GM18502 (cell line): ENCODE measurements at regions not wholly inside any gene's neighbourhood (a gene's known extent, or its start where the extent isn't known, plus 50 kb on each side); places are given as distances from the start of the nearest gene placed in this dataset.
A peak's percentile ranks its signal among the peaks of the same experiment; 100 is the strongest.

Experiments
- ATAC-seq: cut with Tn5 transposase; IDR thresholded peaks from one replicate; pipeline ENCODE4 v1.9.1; 2021; ENCODE audit warnings: mild to moderate bottlenecking; ENCODE audit not compliant: unreplicated experiment, poor library complexity

- no peak for ATAC-seq
These were observed 228.6 kb upstream of the BCOR start for GRCh38 chrX:40326186-40326965.

GRCh38 chrX:40325161-40325560 lies 227.4 kb upstream of the BCOR start:
- ATAC-seq, result no peak

DNA sequence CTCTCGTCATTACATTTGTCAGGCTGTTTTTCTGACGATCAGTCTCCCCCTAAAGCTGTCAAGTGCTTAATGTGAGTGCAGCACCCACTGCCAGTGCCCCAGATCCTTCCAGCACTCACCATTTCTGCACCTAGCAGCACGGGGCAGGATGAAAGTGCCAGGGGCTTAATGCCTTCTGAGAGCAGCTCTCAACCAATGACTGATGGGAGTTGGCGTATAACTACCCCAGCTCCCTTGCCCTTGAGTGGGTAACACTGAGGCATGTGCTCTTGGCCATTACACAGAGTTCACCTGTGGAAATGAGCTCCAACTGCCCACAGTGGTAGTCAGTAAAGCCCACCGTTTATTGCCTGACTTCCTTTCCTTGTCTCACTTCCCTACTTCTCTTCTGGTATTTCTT lies 226.2 kb upstream of the BCOR start:
- ATAC-seq, result no peak

DNA sequence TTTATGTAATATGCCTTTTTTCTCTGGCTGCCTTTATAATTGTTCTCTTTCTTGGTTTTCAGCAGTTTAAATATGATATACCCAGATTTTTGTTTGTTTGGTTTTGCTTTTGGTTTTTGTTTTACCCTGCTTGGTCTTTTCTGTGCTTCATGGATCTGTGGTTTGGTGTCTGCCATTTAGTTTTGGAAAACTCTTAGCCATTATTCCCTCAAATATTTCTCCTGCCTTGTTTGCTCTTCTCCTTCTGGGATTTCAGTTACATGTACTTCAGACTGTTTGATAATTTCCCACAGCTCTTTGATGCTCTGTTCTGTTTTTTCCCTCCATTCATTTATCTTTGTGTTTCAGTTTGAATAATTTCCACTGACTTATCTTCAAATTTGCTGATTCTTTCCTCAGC lies 223.1 kb upstream of the BCOR start:
- ATAC-seq, result no peak

DNA sequence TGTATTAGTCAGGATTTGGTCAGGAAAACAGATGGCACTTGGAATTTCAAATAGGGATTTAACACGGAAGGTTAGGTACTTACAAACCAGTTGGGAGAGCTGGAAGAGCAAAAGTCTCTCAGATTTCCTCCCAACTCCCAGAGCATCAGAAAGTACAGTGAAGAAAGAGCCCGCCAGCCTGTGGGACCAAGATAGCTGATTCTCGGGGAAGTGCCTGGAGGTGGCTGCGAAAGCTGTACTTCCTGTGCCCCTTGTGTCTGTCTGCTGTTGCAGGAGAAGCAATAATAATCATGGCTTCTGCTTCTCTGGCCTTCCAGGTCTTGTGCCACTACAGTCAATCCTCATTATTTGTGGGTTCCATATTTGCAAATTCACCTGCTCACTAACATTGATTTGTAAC lies 221.0 kb upstream of the BCOR start:
- ATAC-seq, result no peak

DNA sequence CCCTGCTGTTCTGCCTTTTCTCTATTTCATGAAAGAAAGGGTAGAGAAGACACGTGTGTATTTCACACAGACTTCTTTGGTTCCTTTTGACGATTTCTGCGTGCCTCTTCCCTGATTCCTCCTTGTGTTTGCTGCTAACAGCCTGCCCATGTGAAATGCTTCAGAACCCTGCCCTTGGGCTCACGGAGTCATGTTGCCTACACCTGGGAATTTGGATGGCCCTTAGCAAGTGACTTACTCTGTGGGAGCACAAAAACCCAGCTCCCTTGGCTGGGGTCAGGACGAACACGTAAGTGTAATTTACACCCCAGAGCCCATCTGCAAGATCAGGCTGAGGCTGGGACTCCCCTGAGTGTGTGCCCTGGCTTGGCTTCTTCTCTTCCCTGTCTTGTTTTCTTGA lies 220.3 kb upstream of the BCOR start:
- no peak for ATAC-seq

DNA sequence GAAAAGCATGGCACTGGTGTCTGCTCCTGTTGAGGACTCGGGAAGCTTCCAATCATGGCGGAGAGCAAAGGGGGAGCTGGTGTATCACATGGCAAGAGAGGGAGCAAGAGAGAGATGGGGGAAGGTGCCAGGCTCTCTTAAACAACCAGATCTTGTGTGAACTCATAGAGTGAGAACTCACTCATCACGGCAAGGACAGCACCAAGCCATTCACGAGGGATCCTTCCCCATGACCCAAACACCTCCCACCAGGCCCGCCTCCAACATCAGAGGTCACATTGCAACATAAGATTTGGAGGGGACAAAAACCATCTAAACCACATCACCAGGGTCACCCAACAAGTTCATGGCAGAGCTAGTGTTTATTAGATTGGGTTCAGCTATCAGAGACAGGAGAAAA lies 218.7 kb upstream of the BCOR start:
- no peak for ATAC-seq

DNA sequence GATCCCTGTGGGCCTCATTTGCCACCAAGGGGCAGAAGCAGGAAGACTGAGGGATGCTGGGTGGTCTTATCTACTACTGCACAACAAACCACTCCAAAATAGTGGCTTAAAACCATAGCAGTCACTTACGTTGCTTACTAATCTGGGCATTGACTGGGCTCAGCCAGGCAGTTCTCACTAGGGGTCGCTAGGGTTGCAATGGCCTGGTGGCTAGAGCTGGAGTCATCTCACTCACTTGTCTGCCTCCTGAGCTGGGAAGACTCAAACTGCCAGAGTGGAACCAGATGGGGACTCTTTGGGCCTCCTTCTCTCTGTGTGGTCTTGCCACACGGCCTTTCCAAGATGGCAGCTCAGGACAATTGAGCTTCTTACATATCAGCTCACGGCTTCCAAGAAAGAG lies 216.3 kb upstream of the BCOR start:
- ATAC-seq, result no peak

- peak; percentile 40 for ATAC-seq
These were observed 215.5 kb upstream of the BCOR start for GRCh38 chrX:40313269-40313668.

GRCh38 chrX:40310447-40310846 lies 212.7 kb upstream of the BCOR start:
- ATAC-seq, result no peak

DNA sequence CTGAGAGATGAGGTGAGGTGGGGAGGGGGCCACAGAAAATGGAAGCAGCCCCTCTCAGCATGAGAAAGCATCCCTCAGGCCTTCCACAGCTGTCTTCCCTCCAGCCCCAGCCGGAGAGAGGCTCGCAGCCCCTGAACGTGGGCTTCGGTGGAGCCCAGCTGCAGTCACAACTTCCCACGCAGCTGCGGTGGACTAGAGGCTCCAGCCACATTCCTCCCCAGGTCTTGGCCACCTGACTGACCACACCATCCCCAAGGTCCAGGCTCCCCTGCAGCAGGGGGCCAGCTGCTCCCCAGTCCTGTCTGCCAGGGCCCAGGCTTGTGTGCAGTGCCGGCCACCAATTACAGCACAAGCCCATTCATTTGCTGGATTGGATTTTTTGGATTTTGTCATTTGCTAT lies 212.3 kb upstream of the BCOR start:
- no peak for ATAC-seq

GRCh38 chrX:40307871-40308270 lies 210.1 kb upstream of the BCOR start:
- no peak for ATAC-seq

DNA sequence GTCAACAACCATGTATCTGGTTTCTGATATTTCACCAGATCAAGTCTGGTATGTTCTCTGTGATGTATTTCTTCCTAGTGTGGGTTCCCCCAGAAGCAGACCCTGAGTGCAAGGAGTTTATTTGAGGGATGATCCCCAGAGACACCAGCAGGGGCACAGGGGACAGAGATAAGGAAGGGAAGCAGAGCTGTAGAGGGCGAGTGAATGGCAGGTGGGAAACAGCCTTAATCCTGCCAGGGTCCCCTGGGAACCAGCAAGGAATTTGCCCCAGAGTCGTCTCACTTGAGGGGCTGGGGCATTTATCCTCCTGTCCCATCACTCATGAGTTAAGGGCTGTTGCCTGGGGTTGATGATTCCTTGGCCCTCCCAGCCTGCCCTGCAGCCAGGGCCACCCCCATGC lies 206.4 kb upstream of the BCOR start:
- ATAC-seq, result no peak

- no peak for ATAC-seq
These were observed 205.7 kb upstream of the BCOR start for GRCh38 chrX:40303256-40304077.

- ATAC-seq, result peak; percentile 43
These were observed 202.6 kb upstream of the BCOR start for GRCh38 chrX:40300286-40300890.

GRCh38 chrX:40299641-40300046 lies 201.9 kb upstream of the BCOR start:
- peak; percentile 49 for ATAC-seq

DNA sequence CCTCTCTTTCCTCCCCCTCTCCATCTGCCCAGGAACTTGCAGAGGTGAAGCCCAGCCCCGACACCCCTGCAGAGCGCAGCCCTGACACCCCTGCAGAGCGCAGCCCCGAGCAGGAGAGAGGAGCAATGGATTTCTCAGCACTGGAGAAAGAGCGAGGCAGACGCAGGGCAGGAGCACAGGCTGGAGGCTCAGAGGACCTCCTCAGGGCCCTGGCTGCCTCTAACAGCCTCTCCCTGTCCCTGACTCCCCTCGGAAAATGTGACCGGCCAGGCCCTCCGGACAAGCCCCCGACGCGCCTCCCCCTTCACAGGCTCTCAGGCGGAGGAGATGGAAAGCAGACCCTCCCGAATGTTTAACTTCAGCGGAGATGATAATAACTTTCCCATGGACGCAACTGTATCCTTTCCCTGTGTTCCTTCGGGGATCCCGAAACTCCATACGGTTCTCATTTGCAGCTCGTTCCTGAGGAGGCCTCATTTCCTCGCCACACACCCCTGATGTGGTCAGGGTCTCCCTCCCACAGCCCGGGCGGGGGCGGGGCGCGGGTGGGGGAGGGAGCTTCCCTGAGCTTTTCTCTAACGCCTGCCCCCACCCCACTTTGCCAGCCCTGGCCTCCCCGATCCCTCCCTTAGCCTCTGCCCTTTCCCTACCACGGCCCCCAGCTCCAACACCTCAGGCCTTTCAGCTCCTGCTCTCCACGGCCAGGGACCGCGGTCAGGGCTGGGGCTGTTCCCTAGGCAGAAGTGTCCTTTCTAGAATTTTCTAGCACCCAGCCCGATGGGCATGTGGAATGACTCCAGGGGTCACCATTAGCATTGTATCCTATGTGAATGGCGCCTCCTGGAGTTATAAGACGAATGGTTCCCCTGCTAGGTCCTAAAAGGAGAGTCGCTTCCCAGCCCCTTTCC lies 201.1 kb upstream of the BCOR start:
- ATAC-seq, result no peak

DNA sequence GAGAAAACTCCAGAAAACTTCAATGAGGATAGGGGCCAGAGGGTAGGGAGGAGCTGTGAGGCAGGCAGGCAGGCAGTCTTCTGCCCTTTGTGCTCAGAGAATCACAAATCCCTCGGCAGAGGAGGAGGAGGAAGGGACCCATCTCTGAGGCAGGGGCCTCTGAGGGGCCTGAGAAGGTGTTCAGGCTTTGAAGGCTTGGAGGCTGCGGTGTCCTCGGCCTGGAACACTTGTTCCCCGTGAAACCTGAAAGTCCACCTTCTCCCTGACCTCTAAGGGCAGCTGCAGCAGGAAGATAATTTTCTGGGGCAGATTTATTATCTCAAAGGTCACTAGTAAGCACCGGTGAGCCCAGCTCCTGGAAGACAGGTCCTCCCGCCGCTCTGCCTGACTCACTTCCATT lies 200.3 kb upstream of the BCOR start:
- ATAC-seq, result no peak

GRCh38 chrX:40291553-40291952 lies 193.8 kb upstream of the BCOR start:
- ATAC-seq, result no peak

DNA sequence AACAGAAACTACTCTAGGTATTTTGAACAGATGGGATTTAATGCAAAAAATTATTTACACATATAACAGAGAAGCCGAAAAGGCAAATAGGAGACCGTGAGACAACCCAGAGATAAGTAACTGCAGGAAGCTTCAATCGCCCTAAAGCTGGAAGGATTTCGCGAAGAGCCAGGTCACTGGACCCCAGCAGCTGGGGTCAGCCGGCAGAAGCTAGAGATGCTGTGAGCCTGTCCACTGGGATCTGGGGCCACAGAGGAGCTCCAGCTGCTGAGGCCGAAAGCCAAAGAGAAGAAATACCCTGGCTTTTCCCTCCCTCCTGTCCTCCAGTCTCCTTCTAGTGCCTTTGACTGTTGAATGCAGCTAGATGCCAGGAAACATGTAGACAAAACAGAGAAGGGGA lies 192.8 kb upstream of the BCOR start:
- ATAC-seq, result no peak
